BJ (cell line): ENCODE measurements at regions not wholly inside any gene's neighbourhood (a gene's known extent, or its start where the extent isn't known, plus 50 kb on each side); places are given as distances from the start of the nearest gene placed in this dataset. TPM values are rescaled to one million over a fixed set of nuclear protein-coding genes. Genes with fewer than 3 reads are reported as not detected.

Source experiments
- CTCF ChIA-PET: fragments of 350-600 bp; formaldehyde crosslinking; extraction: SDS; loops from one replicate; lab custom pipeline; 2021; ENCODE audit warnings: antibody characterized with exemption, inconsistent platforms; lab: Yijun Ruan, JAX
- POLR2A ChIA-PET: fragments of 300-600 bp; sonication (Branson Sonifier 250); formaldehyde crosslinking; extraction: SDS; loops from one replicate; lab custom pipeline; 2021; ENCODE audit warnings: antibody characterized with exemption; lab: Charles Lee
- DNase-seq: peaks from one replicate; pipeline ENCODE4 v3.0.0-alpha.2; 2011; ENCODE audit warnings: low read depth
- H3K27me3 ChIP-seq: 2 replicates; pipeline ENCODE4 v1.6.0; 2011; ENCODE audit warnings: low read length; ENCODE audit not compliant: control insufficient read depth, insufficient read depth
- H3K36me3 ChIP-seq: 2 replicates; pipeline ENCODE4 v1.5.1; 2011; ENCODE audit warnings: low read length; ENCODE audit not compliant: control insufficient read depth, insufficient read depth
- H3K4me3 ChIP-seq: 2 replicates; pipeline ENCODE4 v1.5.1; 2011; ENCODE audit warnings: low read depth, mild to moderate bottlenecking, control low read depth, low read length
- CTCF ChIP-seq: IDR thresholded peaks from 2 replicates; pipeline ENCODE4 v1.5.1; 2011; ENCODE audit warnings: low read depth, mild to moderate bottlenecking, control low read depth, inconsistent platforms, low read length, moderate library complexity; ENCODE audit not compliant: insufficient read depth
- small RNA-seq: library from RNA; depleted of rRNA; stranded (forward); fragments of <200 nt; gene quantifications from one replicate; pipeline ENCODE3, GENCODE V24; 2012; ENCODE audit warnings: low replicate concordance, low read depth; ENCODE audit not compliant: insufficient read length

- Histone ChIP-seq H3K4me3 (no peak overlapping the region), H3K27me3 (peaks cover 6% of the 10 kb centered on the region), H3K36me3 (no peaks in the 10 kb centered on the region)
- POLR2A ChIA-PET, result no interaction called here
- no peak for TF ChIP-seq CTCF
- CTCF ChIA-PET, result no interaction called here
- no peak for DNase-seq
Measured at GRCh38 chr11:127056338-127056971, 55.9 kb upstream of the KIRREL3 start.

GRCh38 chr11:127055236-127055635 is 54.7 kb upstream of the KIRREL3 start:
- POLR2A ChIA-PET, result no interaction called here
- Histone ChIP-seq H3K27me3 (peaks cover 2% of the 10 kb centered on the region), H3K4me3 (no peak overlapping the region), H3K36me3 (no peaks in the 10 kb centered on the region)
- no peak for TF ChIP-seq CTCF
- DNase-seq, result no peak
- CTCF ChIA-PET, result no interaction called here

GRCh38 chr11:127054153-127054552 is 53.6 kb upstream of the KIRREL3 start:
- TF ChIP-seq CTCF, result no peak
- H3K4me3 ChIP-seq, result no peak overlapping the region
- POLR2A ChIA-PET, result no interaction called here
- peaks cover 6% of the 10 kb centered on the region for H3K27me3 ChIP-seq
- CTCF ChIA-PET, result interaction anchor here (1.5 kb wide), 1 partner anchor 19 kb away, joined by 3 read pairs; no protein-coding TSS in a partner anchor
- DNase-seq, result no peak
- no peaks in the 10 kb centered on the region for H3K36me3 ChIP-seq

GRCh38 chr11:127052404-127052803 is 51.8 kb upstream of the KIRREL3 start:
- H3K36me3 ChIP-seq, result no peaks in the 10 kb centered on the region
- DNase-seq, result no peak
- H3K4me3 ChIP-seq, result no peak overlapping the region
- ChIA-PET POLR2A (no interaction called here), CTCF (interaction anchor here (1.1 kb wide), 1 partner anchor 9 kb away, joined by 5 read pairs; no protein-coding TSS in a partner anchor)
- H3K27me3 ChIP-seq, result peaks cover 4% of the 10 kb centered on the region
- no peak for TF ChIP-seq CTCF

Small RNA genes in the stretch of these regions (small RNA-seq; reads per million reads assigned to genes)
- gene RN7SKP279, result not detected
